Stimulated activated naive CD4-positive, alpha-beta T cell (primary cell): ENCODE measurements at regions not wholly inside any gene's neighbourhood (a gene's known extent, or its start where the extent isn't known, plus 50 kb on each side); places are given as distances from the start of the nearest gene placed in this dataset.

Experiments
- DNase-seq, 6 experiments: peaks; one replicate each; lab custom pipeline; 2025; lab: John Stamatoyannopoulos, UW

DNA sequence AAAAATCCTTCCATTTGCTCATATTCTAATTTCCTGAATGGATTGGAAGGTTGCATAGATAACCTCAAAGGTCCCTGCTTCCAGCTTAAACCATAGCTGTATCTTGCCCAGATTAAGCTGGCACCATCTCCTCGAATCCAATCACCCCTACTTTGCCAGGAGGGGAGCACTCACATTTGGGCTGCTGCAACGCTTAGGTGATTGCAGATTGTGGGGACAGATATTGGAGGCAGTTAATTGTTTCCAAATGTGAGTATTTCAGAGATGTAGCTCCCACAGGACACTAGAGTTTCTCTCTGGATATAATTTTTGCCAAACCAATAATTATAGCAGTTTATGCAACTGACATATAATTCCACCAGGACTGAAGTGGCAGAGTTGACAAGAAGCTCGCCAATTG lies 53.5 kb upstream of the ACSL1 start:
- DNase-seq, result no peak

- no peak for DNase-seq
Measured at GRCh38 chr4:184882276-184882675, 56.5 kb upstream of the ACSL1 start.

GRCh38 chr4:184883024-184883423 lies 57.3 kb upstream of the ACSL1 start:
- DNase-seq, result no peak

GRCh38 chr4:184884883-184885282 lies 59.1 kb upstream of the ACSL1 start:
- DNase-seq, result no peak

- DNase-seq, result no peak
Measured at GRCh38 chr4:184885602-184886001, 59.8 kb upstream of the ACSL1 start.

GRCh38 chr4:184887333-184887732 lies 61.6 kb upstream of the ACSL1 start:
- no peak for DNase-seq

DNA sequence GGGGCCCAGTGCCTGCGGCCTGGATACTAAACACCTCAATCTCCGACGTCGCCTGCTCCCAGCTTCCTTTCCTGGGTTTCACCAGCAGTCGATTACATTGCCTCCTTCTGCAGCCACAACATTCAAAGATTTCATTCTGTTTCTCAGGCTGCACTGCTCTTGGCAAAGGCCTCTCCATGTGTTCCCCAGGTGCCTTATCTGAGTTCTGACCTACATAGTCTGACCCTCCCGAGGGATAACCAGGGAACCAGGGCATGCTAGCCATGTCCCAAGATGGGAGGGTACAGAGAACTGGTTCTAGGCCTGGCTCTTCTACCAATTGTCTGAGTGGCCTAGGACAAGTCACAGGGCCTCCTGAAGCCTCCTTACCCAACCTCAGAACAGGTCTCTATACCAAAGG lies 62.2 kb upstream of the ACSL1 start:
- no peak for DNase-seq

DNA sequence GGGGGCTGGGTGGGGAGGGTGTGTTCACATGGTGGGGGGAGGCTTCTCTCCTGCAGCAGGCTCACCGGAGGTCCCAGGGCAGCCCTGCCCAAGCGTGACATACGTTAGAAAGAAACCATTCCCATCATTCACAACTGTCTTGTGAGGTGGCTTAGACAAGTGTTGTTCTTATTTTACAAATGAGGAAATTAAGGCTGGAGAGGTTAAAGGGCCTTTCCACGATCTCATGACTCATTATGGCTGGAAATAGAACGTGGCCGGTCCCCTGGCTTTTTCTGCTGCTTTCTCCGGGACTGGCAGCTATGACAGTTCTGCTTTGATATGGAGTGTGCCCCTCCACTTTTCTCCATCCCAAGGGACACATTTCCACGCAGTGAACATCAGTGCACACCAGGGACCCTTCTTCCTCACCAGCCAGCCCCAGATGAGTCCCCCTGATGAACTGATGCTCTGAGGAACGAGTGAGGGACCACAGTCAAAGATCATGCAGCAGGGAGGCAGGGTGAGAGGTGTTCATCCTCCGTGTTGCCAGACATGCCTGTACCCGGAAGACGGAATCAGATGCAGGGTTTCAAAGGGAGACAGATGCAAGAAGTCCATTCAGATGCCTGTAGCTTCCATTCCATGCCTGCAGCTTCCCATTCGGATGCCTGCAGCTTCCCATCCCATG lies 64.0 kb upstream of the ACSL1 start:
- DNase-seq, result no peak

DNA sequence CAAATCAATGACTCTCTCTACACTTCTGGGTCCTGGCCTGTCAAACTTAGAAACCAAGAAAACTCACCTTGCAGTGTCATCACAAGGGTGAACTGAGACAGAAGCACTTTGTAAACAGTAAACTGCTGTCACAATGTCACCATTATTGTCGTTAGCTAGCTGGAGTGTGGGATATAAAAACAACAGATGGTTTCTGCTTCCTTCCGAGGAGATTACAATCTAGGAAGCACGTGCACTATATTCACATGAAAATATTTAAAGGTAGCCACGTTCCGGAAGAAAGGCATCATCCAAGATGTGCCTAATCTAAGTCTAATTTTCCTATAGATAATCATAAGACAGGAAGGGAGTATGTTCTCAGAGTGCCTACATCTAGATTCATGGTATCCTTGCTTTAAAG lies 64.7 kb upstream of the ACSL1 start:
- no peak for DNase-seq

DNA sequence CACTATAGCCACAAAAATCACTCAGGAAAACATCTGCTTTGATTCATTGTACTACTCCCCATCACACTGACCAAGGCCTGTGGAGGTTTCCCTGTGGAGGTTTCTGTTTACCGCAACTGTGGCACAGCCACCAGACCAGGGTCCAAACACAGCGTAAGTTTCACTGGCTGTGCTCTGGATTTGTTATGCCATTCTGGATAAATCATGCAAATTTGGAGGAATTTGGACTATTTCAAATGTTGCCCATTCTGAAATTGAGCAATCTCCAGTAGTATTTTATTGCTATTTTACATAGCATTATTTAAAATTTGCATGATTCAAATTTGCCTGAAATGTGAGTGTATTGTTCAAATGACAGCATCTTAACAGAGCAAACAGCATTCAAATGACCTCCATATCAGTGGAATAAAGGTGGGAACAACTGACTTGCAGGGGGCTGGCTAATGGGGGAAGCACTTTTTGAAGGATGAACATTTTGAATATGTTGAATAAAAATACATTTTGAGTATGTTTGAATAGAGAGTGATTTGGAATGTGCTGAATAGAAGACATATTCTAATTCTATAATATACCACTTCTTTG lies 66.1 kb upstream of the ACSL1 start:
- DNase-seq, result no peak

- no peak for DNase-seq
Measured at GRCh38 chr4:184892999-184893398, 67.2 kb upstream of the ACSL1 start.

DNA sequence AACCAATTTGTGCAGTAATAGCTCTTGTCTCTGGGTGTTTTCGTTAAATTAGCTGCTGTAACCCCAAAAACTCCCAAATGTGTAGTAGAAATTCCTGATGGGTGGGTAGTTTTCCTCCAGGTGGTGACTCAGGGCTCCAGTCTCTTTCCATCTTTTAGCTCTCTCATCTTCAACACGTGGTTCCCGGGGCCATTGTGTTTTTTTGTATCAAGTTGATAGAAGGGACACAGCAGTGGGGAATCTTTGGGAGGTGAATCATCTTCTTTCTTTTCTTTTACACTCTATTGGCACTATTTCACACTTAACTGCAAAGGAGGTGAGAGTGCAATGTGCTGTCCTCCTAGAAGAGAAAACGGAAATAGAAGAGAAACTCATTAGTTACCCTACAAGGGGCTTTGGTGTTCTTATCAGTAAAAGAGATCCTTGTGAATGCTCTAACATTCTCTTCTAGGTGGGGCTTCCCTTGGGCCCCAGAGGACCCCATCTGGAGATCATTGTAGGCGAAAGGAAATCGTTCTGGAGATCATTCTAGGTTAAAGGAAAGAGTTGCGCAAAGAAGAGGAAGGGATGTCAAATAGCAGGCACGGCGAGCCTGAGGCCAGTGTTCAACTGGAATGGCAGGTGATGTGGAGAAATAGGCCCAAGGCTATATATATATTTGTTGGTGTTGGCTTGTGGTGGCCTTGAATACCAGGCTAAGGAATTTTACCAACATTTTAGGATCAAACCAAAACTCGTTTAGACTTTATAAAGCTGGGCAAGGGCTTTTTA lies 68.2 kb upstream of the ACSL1 start:
- no peak for DNase-seq

- no peak for DNase-seq
Measured at GRCh38 chr4:184895012-184895695, 69.4 kb upstream of the ACSL1 start.

- DNase-seq, result no peak
Measured at GRCh38 chr4:184896868-184897715, 71.3 kb upstream of the ACSL1 start.

GRCh38 chr4:184897895-184898294 lies 72.1 kb upstream of the ACSL1 start:
- DNase-seq, result no peak

DNA sequence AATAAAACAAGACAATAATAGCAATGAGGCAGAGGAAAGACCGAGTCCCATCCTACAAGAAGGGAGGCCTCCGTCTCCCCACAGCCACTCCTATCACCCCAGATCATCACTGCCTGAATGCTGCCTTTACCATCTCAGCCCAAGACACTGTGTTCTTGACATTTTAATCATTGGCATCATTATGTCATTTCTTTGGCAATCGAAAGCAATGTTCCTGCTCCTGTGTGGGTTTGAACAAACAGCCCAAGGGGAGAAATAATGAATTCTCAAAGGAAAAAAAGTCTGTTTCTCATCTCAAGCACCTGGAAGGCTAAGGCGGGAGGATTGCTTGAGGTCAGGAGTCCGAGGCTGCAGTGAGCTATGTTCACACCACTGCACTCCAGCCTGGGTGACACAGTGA lies 73.0 kb upstream of the ACSL1 start:
- DNase-seq, result no peak

- no peak for DNase-seq
Measured at GRCh38 chr4:184899261-184900134, 73.7 kb upstream of the ACSL1 start.

DNA sequence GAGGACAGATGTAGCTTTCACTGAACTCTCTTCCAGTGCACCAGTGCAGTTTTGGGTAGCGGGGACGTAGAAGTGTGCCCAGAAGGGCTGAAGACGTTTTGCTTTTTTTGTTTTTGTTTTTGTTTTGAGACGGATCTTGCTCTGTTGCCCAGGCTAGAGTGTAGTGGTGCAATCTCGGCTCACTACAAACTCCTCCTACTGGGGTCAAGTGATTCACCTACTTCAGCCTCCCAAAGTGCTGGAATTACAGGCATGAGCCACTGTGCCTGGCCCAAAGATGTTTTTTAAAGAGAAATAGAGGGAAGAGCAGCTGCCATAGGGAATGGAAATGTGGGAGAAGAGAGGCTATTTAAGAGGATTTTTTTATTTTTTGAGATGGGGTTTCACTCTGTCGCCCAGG lies 74.4 kb upstream of the ACSL1 start:
- DNase-seq, result no peak

- no peak for DNase-seq
Measured at GRCh38 chr4:184902550-184902949, 76.8 kb upstream of the ACSL1 start.

DNA sequence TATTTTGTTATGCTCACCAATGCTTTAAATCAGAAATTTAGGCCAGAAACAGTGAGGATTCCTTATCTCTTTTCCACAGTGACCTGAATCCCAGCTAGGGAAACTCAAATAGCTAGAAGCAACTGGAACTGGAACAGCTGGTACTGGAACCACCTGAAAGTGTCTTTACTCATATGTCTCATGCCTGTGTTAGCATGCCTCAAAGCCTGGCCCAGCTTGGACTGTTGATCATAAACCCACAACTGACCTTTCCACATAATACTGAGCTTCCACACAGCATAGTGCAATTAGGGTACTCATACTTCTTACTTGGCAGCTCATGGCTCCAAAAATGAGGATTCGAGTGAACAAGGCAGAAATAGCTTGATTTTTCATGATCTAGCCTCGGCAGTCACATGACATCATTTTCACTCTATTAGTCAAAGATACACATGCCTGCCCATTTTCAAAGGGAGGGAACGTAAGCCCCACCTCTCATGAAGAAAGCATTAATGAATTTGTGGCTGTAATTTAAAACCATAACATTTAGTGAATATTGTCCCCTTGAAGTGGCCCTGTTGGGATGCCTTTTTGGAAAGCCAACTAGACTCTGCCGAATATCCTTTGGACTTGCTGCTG lies 80.8 kb upstream of the ACSL1 start:
- no peak for DNase-seq
